ENCODE measurements at regions not wholly inside any gene's neighbourhood (a gene's known extent, or its start where the extent isn't known, plus 50 kb on each side); places are given as distances from the start of the nearest gene placed in this dataset.

DNA sequence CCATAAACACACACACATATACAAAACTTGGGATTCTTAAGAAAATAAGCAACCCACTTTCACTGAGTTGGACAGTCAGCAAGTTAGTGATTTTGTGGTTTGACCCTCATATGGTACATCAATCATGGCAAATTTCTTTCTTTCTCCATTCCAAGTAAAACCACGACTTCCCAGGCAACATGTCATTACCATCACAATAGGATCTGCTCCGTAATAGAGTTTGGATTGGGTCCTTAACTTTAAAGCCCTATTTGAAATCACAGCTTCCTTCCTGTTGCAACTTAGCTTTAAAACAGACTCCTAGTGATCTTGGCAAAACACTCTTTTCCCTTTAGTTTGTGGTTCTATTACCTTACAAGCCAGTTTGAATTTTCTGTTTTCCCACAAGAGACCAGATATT is 483.6 kb downstream of the INHBA start:
- Histone ChIP-seq H3K9me3 (ENCODE audit: control insufficient read depth in 1 of 2, low read length in 2 of 2) (no peaks in the 10 kb centered on the region), H3K4me3 (ENCODE audit: low read depth in 1 of 2, low read length in 2 of 2) (no peak overlapping the region), H3K27ac (ENCODE audit: low read length) (no peak overlapping the region), H3K27me3 (ENCODE audit: low read depth, low read length) (no peaks in the 10 kb centered on the region), H3K4me1 (ENCODE audit: control insufficient read depth in 1 of 2, insufficient read depth in 2 of 2, low read length in 2 of 2) (peaks cover 0 to 2% of the 10 kb centered on the region in 2 donors), H3K36me3 (ENCODE audit: control insufficient read depth in 1 of 2, insufficient read depth in 2 of 2, low read length in 2 of 2) (no peaks in the 10 kb centered on the region)

GRCh38 chr7:41217306-41217705 is 485.6 kb downstream of the INHBA start:
- no peak overlapping the region for H3K4me3 ChIP-seq (ENCODE audit: low read depth in 1 of 2, low read length in 2 of 2)
- H3K27ac ChIP-seq (ENCODE audit: low read length): no peak overlapping the region
- H3K9me3 ChIP-seq (ENCODE audit: control insufficient read depth in 1 of 2, low read length in 2 of 2): no peaks in the 10 kb centered on the region
- H3K36me3 ChIP-seq (ENCODE audit: control insufficient read depth in 1 of 2, insufficient read depth in 2 of 2, low read length in 2 of 2): no peaks in the 10 kb centered on the region
- H3K27me3 ChIP-seq (ENCODE audit: low read depth, low read length): no peaks in the 10 kb centered on the region
- peaks cover 0 to 2% of the 10 kb centered on the region in 2 donors for H3K4me1 ChIP-seq (ENCODE audit: control insufficient read depth in 1 of 2, insufficient read depth in 2 of 2, low read length in 2 of 2)

DNA sequence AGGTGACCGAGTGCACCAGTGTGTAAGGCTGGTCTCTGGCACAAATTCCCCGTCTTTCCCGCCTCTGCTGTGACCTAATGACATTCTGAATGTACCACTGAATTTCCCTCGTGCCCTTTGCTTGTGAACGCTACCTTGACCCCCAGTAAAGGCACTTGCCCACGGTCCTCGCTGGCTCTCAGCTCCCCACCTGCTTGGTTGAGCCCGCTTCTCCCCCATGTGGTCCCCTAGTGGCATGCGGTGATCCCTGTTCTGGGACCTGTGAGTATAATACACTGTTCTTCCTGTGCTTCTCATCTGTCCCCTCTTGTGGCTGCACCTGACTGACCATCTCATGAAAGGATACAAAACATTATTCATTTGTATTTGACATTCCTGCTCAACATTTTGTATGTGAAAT is 495.7 kb downstream of the INHBA start:
- H3K9me3 ChIP-seq (ENCODE audit: control insufficient read depth in 1 of 2, low read length in 2 of 2): no peaks in the 10 kb centered on the region
- H3K27ac ChIP-seq (ENCODE audit: low read length): no peak overlapping the region
- no peaks in the 10 kb centered on the region for H3K36me3 ChIP-seq (ENCODE audit: control insufficient read depth in 1 of 2, insufficient read depth in 2 of 2, low read length in 2 of 2)
- no peaks in the 10 kb centered on the region for H3K4me1 ChIP-seq (ENCODE audit: control insufficient read depth in 1 of 2, insufficient read depth in 2 of 2, low read length in 2 of 2)
- H3K4me3 ChIP-seq (ENCODE audit: low read depth in 1 of 2, low read length in 2 of 2): no peak overlapping the region
- no peaks in the 10 kb centered on the region for H3K27me3 ChIP-seq (ENCODE audit: low read depth, low read length)

DNA sequence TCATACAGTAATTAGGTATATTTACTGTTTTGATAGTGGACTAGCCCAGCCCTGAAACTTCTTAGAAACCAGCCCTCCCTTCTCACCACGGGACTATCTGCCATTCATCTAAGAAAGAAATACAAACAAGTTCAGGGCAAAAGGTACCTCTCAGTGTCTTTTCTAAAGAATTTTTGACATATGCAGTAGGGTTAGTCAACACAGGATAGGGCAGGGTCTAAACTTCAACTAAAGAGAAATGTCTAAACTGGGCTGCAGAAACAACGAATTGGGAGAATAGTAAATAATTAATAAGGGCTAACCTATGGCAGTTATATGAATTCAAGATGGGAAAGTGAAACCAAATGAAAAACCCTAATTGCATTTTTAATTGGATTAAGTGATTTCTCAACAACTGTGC is 496.6 kb downstream of the INHBA start:
- no peak overlapping the region for H3K27ac ChIP-seq (ENCODE audit: low read length)
- H3K27me3 ChIP-seq (ENCODE audit: low read depth, low read length): no peaks in the 10 kb centered on the region
- H3K4me1 ChIP-seq (ENCODE audit: control insufficient read depth in 1 of 2, insufficient read depth in 2 of 2, low read length in 2 of 2): no peaks in the 10 kb centered on the region
- no peak overlapping the region for H3K4me3 ChIP-seq (ENCODE audit: low read depth in 1 of 2, low read length in 2 of 2)
- H3K36me3 ChIP-seq (ENCODE audit: control insufficient read depth in 1 of 2, insufficient read depth in 2 of 2, low read length in 2 of 2): no peaks in the 10 kb centered on the region
- no peaks in the 10 kb centered on the region for H3K9me3 ChIP-seq (ENCODE audit: control insufficient read depth in 1 of 2, low read length in 2 of 2)

DNA sequence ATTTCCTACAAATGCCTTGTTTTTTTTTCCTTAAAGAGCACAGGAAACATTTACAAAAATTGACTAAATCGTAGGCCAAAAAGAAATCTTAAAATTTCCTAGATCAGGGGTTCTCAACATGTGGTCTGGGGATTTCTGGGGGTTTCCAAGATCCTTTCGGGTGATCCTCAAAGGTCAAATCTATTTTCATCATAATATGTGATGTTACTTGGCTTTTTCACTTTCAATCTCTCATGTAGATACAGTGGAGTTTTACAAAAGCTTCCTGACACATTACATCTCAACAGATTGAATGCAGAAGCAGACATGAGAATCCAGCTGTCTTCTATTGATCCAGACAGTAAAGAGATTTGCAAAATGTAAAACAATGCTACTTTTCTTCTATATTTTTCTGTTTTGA is 497.3 kb downstream of the INHBA start:
- Histone ChIP-seq H3K9me3 (ENCODE audit: control insufficient read depth in 1 of 2, low read length in 2 of 2) (no peaks in the 10 kb centered on the region), H3K36me3 (ENCODE audit: control insufficient read depth in 1 of 2, insufficient read depth in 2 of 2, low read length in 2 of 2) (no peaks in the 10 kb centered on the region), H3K4me1 (ENCODE audit: control insufficient read depth in 1 of 2, insufficient read depth in 2 of 2, low read length in 2 of 2) (no peaks in the 10 kb centered on the region), H3K27ac (ENCODE audit: low read length) (no peak overlapping the region), H3K4me3 (ENCODE audit: low read depth in 1 of 2, low read length in 2 of 2) (no peak overlapping the region), H3K27me3 (ENCODE audit: low read depth, low read length) (no peaks in the 10 kb centered on the region)

GRCh38 chr7:41203542-41203941 is 499.3 kb downstream of the INHBA start:
- Histone ChIP-seq H3K27me3 (ENCODE audit: low read depth, low read length) (no peaks in the 10 kb centered on the region), H3K4me3 (ENCODE audit: low read depth in 1 of 2, low read length in 2 of 2) (no peak overlapping the region), H3K27ac (ENCODE audit: low read length) (no peak overlapping the region), H3K9me3 (ENCODE audit: control insufficient read depth in 1 of 2, low read length in 2 of 2) (no peaks in the 10 kb centered on the region), H3K4me1 (ENCODE audit: control insufficient read depth in 1 of 2, insufficient read depth in 2 of 2, low read length in 2 of 2) (no peaks in the 10 kb centered on the region), H3K36me3 (ENCODE audit: control insufficient read depth in 1 of 2, insufficient read depth in 2 of 2, low read length in 2 of 2) (no peaks in the 10 kb centered on the region)

DNA sequence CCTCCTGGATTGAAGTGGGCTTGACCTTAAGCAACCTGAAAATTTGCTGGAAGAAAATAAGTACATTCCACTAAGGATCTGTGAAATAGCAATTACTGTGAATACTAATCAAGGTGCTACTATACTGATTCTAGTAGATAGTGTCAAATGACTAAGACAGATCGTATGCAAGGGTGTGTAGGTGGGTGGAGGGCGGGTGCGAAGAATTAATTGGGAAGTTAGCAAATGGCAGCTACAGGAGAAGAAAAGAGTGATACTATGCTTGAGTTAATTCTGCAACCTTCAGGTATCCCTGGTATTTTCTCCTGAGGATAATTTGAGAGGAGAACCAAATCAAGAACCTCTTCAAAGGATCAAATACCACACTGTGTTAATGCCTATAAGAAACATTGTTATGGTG is 501.9 kb downstream of the INHBA start:
- Histone ChIP-seq H3K36me3 (ENCODE audit: control insufficient read depth in 1 of 2, insufficient read depth in 2 of 2, low read length in 2 of 2) (no peaks in the 10 kb centered on the region), H3K27ac (ENCODE audit: low read length) (no peak overlapping the region), H3K4me3 (ENCODE audit: low read depth in 1 of 2, low read length in 2 of 2) (no peak overlapping the region), H3K27me3 (ENCODE audit: low read depth, low read length) (no peaks in the 10 kb centered on the region), H3K4me1 (ENCODE audit: control insufficient read depth in 1 of 2, insufficient read depth in 2 of 2, low read length in 2 of 2) (no peaks in the 10 kb centered on the region), H3K9me3 (ENCODE audit: control insufficient read depth in 1 of 2, low read length in 2 of 2) (no peaks in the 10 kb centered on the region)

- H3K9me3 ChIP-seq (ENCODE audit: control insufficient read depth in 1 of 2, low read length in 2 of 2): no peaks in the 10 kb centered on the region
Measured at GRCh38 chr7:41199136-41199535, 503.8 kb downstream of the INHBA start.

DNA sequence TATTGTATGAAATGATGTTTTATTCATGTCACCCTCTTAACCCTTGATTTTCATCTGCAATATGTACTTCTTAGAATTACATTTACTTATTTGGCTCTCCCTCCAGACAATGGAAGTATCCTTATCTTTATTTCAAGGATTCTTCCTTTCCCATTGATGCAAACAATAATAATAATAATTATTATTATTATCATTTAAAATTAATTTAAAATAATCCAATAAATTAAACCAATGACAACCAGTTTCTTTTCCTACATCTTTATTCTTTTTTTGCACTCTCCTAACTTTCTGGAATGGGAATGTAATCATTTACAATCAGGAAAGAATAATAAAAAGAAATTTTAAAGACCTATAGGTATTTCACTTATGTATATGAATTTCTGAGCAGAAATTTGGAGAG is 504.4 kb downstream of the INHBA start:
- no peaks in the 10 kb centered on the region for H3K27me3 ChIP-seq (ENCODE audit: low read depth, low read length)
- H3K4me3 ChIP-seq (ENCODE audit: low read depth in 1 of 2, low read length in 2 of 2): no peak overlapping the region
- H3K4me1 ChIP-seq (ENCODE audit: control insufficient read depth in 1 of 2, insufficient read depth in 2 of 2, low read length in 2 of 2): no peaks in the 10 kb centered on the region
- no peak overlapping the region for H3K27ac ChIP-seq (ENCODE audit: low read length)
- no peaks in the 10 kb centered on the region for H3K9me3 ChIP-seq (ENCODE audit: control insufficient read depth in 1 of 2, low read length in 2 of 2)
- no peaks in the 10 kb centered on the region for H3K36me3 ChIP-seq (ENCODE audit: control insufficient read depth in 1 of 2, insufficient read depth in 2 of 2, low read length in 2 of 2)

More at GRCh38 chr7:41199136-41199535, 503.8 kb downstream of the INHBA start:
- Histone ChIP-seq H3K27me3 (ENCODE audit: low read depth, low read length) (no peaks in the 10 kb centered on the region), H3K36me3 (ENCODE audit: control insufficient read depth in 1 of 2, insufficient read depth in 2 of 2, low read length in 2 of 2) (no peaks in the 10 kb centered on the region), H3K4me3 (ENCODE audit: low read depth in 1 of 2, low read length in 2 of 2) (no peak overlapping the region), H3K4me1 (ENCODE audit: control insufficient read depth in 1 of 2, insufficient read depth in 2 of 2, low read length in 2 of 2) (no peaks in the 10 kb centered on the region), H3K27ac (ENCODE audit: low read length) (no peak overlapping the region)

DNA sequence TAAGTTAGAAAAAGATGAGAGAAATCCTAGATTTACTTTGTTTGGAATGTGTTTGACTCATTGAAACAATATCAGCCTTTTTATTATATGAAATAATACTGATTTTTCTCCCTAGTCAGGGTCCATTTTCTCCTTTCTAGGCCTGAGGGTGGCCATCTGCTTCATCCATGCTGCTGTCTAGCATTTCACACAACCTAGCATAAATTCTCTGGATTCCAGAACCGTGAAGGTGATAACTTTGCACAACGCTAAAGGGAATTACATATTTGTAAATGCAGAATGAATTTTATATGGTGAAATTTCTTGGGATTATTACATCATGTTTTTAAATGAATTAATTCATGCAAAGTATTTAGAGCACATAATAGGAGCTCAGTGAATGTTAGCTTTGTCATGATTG is 505.1 kb downstream of the INHBA start:
- Histone ChIP-seq H3K27ac (ENCODE audit: low read length) (no peak overlapping the region), H3K4me1 (ENCODE audit: control insufficient read depth in 1 of 2, insufficient read depth in 2 of 2, low read length in 2 of 2) (no peaks in the 10 kb centered on the region), H3K9me3 (ENCODE audit: control insufficient read depth in 1 of 2, low read length in 2 of 2) (no peaks in the 10 kb centered on the region), H3K4me3 (ENCODE audit: low read depth in 1 of 2, low read length in 2 of 2) (no peak overlapping the region), H3K36me3 (ENCODE audit: control insufficient read depth in 1 of 2, insufficient read depth in 2 of 2, low read length in 2 of 2) (no peaks in the 10 kb centered on the region), H3K27me3 (ENCODE audit: low read depth, low read length) (no peaks in the 10 kb centered on the region)

DNA sequence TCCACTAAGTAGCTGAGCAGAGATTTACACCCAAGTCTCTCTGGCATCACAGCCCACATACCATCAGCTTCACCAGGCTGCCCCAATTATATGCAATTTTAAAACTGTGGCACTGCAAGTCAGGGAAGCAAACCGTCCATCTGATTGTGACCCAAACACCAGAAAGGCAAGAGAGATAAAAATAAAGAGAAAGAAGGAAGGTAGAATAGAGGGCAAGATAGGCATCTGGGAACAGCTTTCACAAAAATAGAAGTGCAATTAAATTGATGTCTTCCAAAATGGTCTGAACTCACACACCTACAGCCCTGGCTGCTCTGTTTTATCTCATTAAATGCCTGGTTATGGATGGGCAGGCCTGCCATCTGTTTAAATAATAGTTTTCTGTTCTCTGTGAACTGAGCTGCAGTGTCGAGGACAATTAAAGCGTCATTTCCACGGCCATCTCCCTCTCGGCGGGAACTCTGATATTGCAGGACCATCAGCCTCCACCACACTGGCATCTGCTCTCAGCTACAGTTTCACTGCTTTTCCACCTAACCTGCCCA is 509.1 kb downstream of the INHBA start:
- Histone ChIP-seq H3K36me3 (ENCODE audit: control insufficient read depth in 1 of 2, insufficient read depth in 2 of 2, low read length in 2 of 2) (no peaks in the 10 kb centered on the region), H3K9me3 (ENCODE audit: control insufficient read depth in 1 of 2, low read length in 2 of 2) (no peaks in the 10 kb centered on the region), H3K4me3 (ENCODE audit: low read depth in 1 of 2, low read length in 2 of 2) (no peak overlapping the region), H3K27ac (ENCODE audit: low read length) (no peak overlapping the region), H3K27me3 (ENCODE audit: low read depth, low read length) (no peaks in the 10 kb centered on the region), H3K4me1 (ENCODE audit: control insufficient read depth in 1 of 2, insufficient read depth in 2 of 2, low read length in 2 of 2) (no peaks in the 10 kb centered on the region)

- Histone ChIP-seq H3K27ac (ENCODE audit: low read length) (no peak overlapping the region), H3K4me3 (ENCODE audit: low read depth in 1 of 2, low read length in 2 of 2) (no peak overlapping the region), H3K9me3 (ENCODE audit: control insufficient read depth in 1 of 2, low read length in 2 of 2) (no peaks in the 10 kb centered on the region), H3K36me3 (ENCODE audit: control insufficient read depth in 1 of 2, insufficient read depth in 2 of 2, low read length in 2 of 2) (no peaks in the 10 kb centered on the region), H3K27me3 (ENCODE audit: low read depth, low read length) (no peaks in the 10 kb centered on the region), H3K4me1 (ENCODE audit: control insufficient read depth in 1 of 2, insufficient read depth in 2 of 2, low read length in 2 of 2) (no peaks in the 10 kb centered on the region)
Measured at GRCh38 chr7:41190581-41190980, 512.3 kb downstream of the INHBA start.

All from muscle layer of duodenum (tissue), 2 donors.